Hematopoietic multipotent progenitor cell treated with erythropoietin and hydrocortisone succinate and interleukin-3 and kit ligand, for 15 days (in vitro differentiated cells): ENCODE measurements at regions not wholly inside any gene's neighbourhood (a gene's known extent, or its start where the extent isn't known, plus 50 kb on each side); places are given as distances from the start of the nearest gene placed in this dataset.
A peak's percentile ranks its signal among the peaks of the same experiment; 100 is the strongest.

Source experiments
- DNase-seq: peaks from one replicate; pipeline ENCODE4 v3.0.0-alpha.2; 2015; ENCODE audit warnings: low spot score

- no peak for DNase-seq
Observed at GRCh38 chr2:173419506-173419905, 64.8 kb downstream of the CDCA7 start.

- DNase-seq: no peak
Observed at GRCh38 chr2:173424886-173425285, 70.2 kb downstream of the CDCA7 start.

GRCh38 chr2:173427887-173428668 is 73.4 kb downstream of the CDCA7 start:
- DNase-seq: no peak

DNA sequence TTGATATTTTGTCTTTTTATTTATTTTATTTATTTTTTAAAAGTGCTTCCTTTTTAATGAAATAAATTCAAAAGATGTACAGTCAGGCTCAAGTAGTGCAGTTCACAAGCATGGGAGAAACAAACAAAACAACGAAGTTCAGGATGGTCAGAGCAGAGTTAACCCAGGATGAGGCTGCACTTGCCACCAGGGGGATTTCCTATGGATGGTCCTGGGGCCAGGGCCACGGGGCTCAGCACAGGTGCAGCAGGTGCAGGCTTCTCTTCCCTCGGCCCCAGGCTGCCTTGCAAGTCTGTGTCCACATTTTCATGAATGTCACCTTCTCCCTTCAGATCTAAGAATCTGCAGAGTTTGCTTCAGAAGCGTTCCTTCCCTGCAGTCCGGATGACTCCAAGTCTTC is 76.5 kb downstream of the CDCA7 start:
- DNase-seq: no peak

- DNase-seq: no peak
Observed at GRCh38 chr2:173432049-173432754, 77.5 kb downstream of the CDCA7 start.

GRCh38 chr2:173434762-173435569 is 80.3 kb downstream of the CDCA7 start:
- no peak for DNase-seq

DNA sequence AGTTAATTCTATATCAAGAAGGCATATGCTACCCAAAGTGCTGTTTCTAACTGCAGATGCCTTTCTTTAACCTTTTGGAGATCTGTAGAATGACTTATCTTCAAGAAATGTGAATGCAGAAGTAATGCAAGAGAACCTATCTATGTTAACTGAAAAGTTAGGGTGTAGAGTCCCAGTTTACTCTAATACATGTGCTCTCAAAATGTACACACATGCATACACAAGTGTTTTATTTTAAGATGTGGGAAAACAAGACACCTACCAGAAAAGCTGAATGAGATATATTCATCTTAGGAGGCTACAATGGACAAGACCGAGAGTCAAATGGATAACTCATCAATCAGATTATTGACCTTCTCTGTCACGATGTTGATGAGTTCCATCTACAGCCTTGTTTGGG is 80.9 kb downstream of the CDCA7 start:
- no peak for DNase-seq

DNA sequence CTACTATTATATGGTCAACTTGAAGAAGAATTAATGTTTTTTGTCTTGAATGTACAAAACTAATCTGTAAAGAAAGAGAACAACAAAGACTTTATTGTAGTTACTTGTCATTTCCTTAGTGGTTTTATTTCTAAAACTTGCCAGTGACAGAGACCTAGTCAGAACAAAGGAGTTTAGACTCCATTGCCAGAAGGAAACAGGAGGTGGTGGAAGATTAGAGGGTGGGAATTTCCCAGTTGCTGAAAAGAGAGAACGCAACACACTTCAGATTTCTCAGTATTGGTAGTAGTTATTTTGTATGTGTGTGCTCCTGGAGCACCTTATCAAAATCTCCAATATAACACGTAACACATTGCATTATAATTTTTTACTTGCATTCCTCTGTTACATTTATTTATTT is 81.4 kb downstream of the CDCA7 start:
- DNase-seq: no peak

DNA sequence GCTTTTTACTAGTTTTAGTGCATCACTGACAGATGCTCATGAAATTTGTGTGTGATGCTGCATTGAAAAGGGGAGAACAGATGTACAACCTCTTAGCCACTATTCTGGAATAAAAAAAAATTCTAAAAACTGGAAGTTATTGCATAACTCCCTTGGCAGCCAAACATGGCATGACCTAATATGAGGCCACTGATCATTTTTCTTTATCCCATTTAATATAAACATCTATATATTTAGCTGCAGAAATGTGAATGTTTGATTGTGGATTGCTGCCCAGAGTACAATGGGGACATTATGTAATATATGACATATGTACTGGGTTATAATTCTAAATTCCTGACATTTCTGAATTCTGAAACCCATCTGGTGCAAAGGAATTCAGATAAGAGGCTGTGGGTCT is 86.5 kb downstream of the CDCA7 start:
- no peak for DNase-seq

DNA sequence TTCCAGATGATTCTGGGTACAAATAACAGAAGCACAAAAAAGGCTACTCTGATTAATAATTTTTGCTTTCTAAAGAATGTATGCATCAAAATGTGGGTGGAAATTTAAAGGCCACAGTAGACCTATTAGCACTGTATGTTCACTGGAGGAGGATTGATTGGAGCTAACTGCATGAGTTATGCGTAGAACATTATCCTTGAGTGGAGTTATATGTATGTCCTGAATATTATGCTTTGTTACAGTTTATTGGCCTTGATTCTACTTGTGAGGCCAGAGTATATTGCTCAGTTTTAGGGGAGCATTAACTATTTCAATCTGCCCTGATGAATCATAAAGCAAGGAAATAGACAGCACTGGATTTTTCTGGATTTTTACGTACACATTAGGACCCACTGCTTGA is 87.9 kb downstream of the CDCA7 start:
- no peak for DNase-seq

- DNase-seq: no peak
Observed at GRCh38 chr2:173446722-173447121, 92.0 kb downstream of the CDCA7 start.

GRCh38 chr2:173448938-173449471 is 94.3 kb downstream of the CDCA7 start:
- DNase-seq: peak; percentile 60

GRCh38 chr2:173451118-173451517 is 96.4 kb downstream of the CDCA7 start:
- DNase-seq: no peak

GRCh38 chr2:173451941-173452340 is 97.3 kb downstream of the CDCA7 start:
- no peak for DNase-seq

DNA sequence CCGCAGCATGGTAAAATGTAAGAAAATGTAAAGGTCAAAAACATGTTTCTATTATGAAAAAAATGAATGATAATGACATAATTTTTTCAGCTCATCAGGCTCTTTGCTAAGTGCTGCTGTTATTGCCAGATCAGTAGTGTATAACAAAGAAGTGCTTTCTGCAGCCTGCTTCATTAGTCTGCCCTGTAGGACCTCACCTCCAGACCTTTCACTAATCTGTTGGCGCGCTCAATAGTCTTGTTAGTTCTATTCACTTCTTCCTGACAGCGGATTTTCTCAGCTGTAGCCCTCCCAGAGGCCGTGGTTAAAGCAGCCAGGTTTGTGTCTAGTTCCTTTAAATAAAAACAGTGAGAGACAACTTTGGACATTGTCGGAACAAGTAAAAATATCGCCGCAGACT is 97.7 kb downstream of the CDCA7 start:
- DNase-seq: no peak

GRCh38 chr2:173456960-173457359 is 102.3 kb downstream of the CDCA7 start:
- no peak for DNase-seq

DNA sequence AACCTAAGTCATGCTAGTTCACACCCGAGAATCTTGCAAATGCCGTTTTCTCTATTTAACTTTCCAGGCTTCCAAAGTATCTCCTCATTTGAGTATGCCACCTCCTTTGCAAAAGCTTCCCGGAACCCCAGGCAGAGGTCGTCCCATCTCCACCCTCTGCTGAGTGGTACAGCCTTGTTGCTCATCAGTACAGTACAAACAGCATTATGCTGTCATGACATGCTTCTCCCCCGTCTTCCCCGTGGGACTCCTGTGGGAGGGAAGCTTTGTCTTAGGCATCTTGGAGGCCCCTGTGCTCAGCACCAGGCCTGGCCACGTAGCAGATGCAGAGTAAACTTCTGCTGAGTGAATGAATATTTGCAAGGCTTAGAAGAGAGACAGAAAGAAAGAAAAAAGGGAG is 102.7 kb downstream of the CDCA7 start:
- no peak for DNase-seq

- no peak for DNase-seq
Observed at GRCh38 chr2:173458991-173459780, 104.5 kb downstream of the CDCA7 start.

DNA sequence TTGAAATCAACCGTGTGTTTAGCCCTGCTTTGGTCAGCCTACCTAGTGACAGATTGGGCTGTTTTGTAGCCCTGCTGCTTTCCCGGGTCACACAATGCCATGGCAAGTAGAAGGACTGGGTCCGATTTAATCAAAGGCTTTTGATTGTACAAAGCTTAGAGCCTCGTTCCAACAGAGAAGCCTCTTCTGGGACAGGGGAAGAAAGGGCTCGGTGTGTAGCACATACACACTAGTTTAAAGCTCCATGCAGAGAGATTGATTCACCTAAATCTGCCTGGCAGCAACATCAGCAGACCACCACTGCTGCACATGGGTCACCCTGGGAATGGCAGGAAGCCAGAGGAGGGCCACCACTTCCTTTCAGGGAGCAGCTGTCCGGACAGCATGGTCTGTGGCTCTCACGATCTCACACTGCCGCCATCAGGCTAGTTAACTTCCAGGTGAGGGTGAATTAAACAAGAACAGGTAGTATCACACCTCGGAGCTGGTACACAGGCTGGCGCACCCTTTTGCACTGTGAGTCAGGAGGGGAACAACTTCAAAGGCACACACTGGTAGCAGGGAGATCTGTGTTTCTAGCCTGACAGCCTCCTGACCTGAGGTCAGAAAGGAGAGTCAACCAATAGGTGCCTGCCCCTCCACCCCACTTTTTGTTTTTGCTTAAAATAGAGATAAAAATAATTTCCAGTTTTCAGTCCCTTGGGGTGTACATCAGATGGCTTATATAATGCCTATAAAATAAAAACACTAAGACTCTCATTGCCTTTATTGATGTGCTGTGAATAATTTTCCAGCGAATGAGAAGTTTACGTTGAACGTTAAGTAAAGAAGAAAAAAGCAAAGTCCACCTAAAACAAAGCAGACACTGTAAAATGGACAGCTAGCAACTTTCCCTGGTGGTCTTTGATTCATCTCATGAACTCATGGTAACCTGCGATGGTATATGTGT is 108.5 kb downstream of the CDCA7 start:
- DNase-seq: no peak

GRCh38 chr2:173463846-173464245 is 109.2 kb downstream of the CDCA7 start:
- DNase-seq: no peak

DNA sequence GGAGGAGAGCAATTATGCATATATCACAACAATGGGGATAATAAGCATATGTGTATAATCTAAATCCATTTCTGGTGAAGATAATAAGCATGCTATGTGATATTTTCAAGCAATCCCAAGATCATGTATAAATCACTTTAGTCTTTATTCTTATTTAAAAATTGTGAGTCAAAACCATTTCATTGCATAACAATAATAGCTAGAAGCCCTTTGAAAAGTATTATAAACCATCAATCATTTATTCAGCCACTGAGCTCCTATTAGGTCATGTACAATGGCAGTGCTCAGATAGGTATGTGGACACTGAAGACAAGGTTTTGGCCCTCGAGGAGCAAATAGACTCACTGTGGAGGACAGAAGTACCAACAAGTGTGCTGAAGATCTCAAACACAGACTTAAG is 113.1 kb downstream of the CDCA7 start:
- no peak for DNase-seq
